ENCODE measurements at regions not wholly inside any gene's neighbourhood (a gene's known extent, or its start where the extent isn't known, plus 50 kb on each side); places are given as distances from the start of the nearest gene placed in this dataset.

DNA sequence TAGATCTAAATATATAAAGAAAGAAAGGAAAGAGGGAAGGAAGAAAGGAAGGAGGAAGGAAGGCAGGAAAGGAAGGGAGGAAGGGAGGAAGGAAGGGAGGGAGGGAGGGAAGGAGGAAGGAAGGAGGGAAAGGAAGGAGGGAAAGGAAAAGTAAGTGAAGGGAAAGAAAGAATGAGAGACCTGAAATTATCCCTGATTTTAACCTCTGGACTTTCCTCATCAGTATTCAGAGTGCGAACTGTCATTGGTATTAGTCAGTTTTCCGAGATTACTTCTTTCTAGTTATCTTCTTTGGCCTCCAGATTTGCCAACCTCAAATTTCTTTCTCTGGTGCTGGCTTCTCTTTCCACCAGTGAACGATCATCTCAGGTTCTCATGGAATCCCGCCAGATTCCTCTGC lies 215.5 kb upstream of the FN1 start:
- no peak for TF ChIP-seq EP300 (IDR thresholded peaks at IDR 0.05)
- TF ChIP-seq CTCF (IDR thresholded peaks at IDR 0.05) = no peak
- TF ChIP-seq POLR2A (IDR thresholded peaks at IDR 0.05) = no peak
- DNase-seq = no peak
- Histone ChIP-seq H3K27ac (no peak overlapping the region), H3K27me3 (no peaks in the 10 kb centered on the region), H3K36me3 (no peaks in the 10 kb centered on the region), H3K9me3 (no peaks in the 10 kb centered on the region), H3K4me3 (no peak overlapping the region), H3K4me1 (ENCODE audit: insufficient read depth) (peaks cover 6% of the 10 kb centered on the region)
- intact Hi-C loops (cut with DNase I) = no loop called here
- WGBS, 3 donors = 92 to 97% (median 95%) methylated on average over 4 of the region's 4 CpGs

- TF ChIP-seq CTCF (IDR thresholded peaks at IDR 0.05) (no peak), POLR2A (IDR thresholded peaks at IDR 0.05) (no peak), EP300 (IDR thresholded peaks at IDR 0.05) (no peak)
- no peak overlapping the region for H3K4me3 ChIP-seq
- H3K9me3 ChIP-seq = no peaks in the 10 kb centered on the region
- no peaks in the 10 kb centered on the region for H3K36me3 ChIP-seq
- 83 to 92% (median 89%) methylated on average over 7 of the region's 7 CpGs for WGBS, 3 donors
- no peak for DNase-seq
- H3K4me1 ChIP-seq (ENCODE audit: insufficient read depth) = no peaks in the 10 kb centered on the region
- H3K27ac ChIP-seq = no peak overlapping the region
- no peaks in the 10 kb centered on the region for H3K27me3 ChIP-seq
- intact Hi-C loops (cut with DNase I) = no loop called here
These were observed 208.5 kb upstream of the FN1 start for GRCh38 chr2:215644233-215644897.

DNA sequence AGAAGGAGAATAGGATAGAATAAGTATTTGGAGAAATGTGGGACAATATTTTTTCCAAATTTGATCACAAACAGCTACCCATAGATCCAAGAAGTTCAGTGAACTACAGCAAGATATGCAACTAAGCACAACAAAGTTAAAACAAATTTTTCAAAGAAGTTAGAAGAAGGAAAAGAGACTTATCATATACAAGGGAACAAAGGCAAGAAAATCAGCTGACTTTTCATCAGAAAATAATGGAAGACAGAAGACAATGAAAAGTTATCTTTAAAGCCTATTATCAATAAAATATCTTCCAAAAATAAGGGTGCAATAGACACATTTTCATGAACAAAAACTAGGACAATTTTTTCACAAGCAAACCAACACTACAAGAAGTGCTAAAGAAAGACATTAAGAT lies 202.8 kb upstream of the FN1 start:
- no peak for DNase-seq
- Histone ChIP-seq H3K4me3 (no peak overlapping the region), H3K36me3 (no peaks in the 10 kb centered on the region), H3K9me3 (no peaks in the 10 kb centered on the region), H3K4me1 (ENCODE audit: insufficient read depth) (no peaks in the 10 kb centered on the region), H3K27ac (no peak overlapping the region), H3K27me3 (no peaks in the 10 kb centered on the region)
- intact Hi-C loops (cut with DNase I) = no loop called here
- TF ChIP-seq CTCF (IDR thresholded peaks at IDR 0.05) (no peak), EP300 (IDR thresholded peaks at IDR 0.05) (no peak), POLR2A (IDR thresholded peaks at IDR 0.05) (no peak)

DNA sequence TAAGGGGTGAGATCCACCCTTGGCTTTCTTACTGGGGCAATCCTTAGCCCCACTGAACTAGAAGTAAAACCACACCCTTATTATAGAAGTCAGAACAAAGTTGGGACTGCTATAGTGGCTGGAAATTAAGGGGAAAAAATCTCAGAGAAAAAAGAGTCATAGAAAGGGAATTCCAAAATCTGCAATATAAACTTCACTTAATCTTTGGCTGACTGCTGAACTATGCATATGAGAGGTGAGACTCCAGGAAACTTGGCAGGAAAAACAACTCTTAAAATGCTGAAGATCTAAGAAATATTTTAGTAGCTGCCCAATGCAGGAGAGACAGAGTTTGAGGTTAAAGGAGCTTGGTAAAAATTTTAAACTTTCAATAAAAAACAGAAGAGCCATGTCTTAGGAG lies 201.8 kb upstream of the FN1 start:
- intact Hi-C loops (cut with DNase I) = no loop called here
- no peak for TF ChIP-seq POLR2A (IDR thresholded peaks at IDR 0.05)
- TF ChIP-seq CTCF (IDR thresholded peaks at IDR 0.05) = no peak
- no peak for TF ChIP-seq EP300 (IDR thresholded peaks at IDR 0.05)
- H3K27me3 ChIP-seq = no peaks in the 10 kb centered on the region
- no peak overlapping the region for H3K27ac ChIP-seq
- H3K4me3 ChIP-seq = no peak overlapping the region
- H3K9me3 ChIP-seq = no peaks in the 10 kb centered on the region
- DNase-seq = no peak
- H3K4me1 ChIP-seq (ENCODE audit: insufficient read depth) = no peaks in the 10 kb centered on the region
- no peaks in the 10 kb centered on the region for H3K36me3 ChIP-seq

Measured in ovary (tissue), 7 donors.